ENCODE measurements at regions not wholly inside any gene's neighbourhood (a gene's known extent, or its start where the extent isn't known, plus 50 kb on each side); places are given as distances from the start of the nearest gene placed in this dataset.

GRCh38 chr3:24854748-24855147 is 360.1 kb upstream of the THRB start:
- Histone ChIP-seq H3K27ac (ENCODE audit: low read depth in 1 of 2, low read length in 2 of 2) (no peak overlapping the region), H3K4me3 (replicated peaks in 1 of 3; ENCODE audit: low read depth in 2 of 3, low read length in 3 of 3) (no peak overlapping the region), H3K79me2 (ENCODE audit: insufficient read depth, low read length) (no peaks in the 10 kb centered on the region), H3K9me3 (replicated peaks in 1 of 2; ENCODE audit: control insufficient read depth in 1 of 2, insufficient read depth in 1 of 2, low read length in 2 of 2) (no peaks in the 10 kb centered on the region), H3K4me1 (ENCODE audit: control insufficient read depth in 1 of 2, insufficient read depth in 2 of 2, low read length in 2 of 2) (no peaks in the 10 kb centered on the region), H3K4me2 (replicated peaks; ENCODE audit: extremely low read depth, low read length, poor library complexity, severe bottlenecking) (no peak overlapping the region), H4K20me1 (ENCODE audit: insufficient read depth, low read length) (no peaks in the 10 kb centered on the region), H3K36me3 (replicated peaks in 1 of 2; ENCODE audit: control insufficient read depth in 1 of 2, insufficient read depth in 2 of 2, low read length in 2 of 2) (no peaks in the 10 kb centered on the region), H3K27me3 (ENCODE audit: control insufficient read depth in 2 of 2, insufficient read depth in 2 of 2, low read length in 2 of 2) (no peaks in the 10 kb centered on the region), H3K9ac (ENCODE audit: insufficient read depth, low read length, poor library complexity, severe bottlenecking) (no peak overlapping the region), H2AFZ (ENCODE audit: insufficient read depth, low read depth, low read length, poor library complexity, severe bottlenecking) (no peak overlapping the region)
- DNase-seq: no peak
- Mint-ChIP-seq H3K4me1 (no peaks in the 10 kb centered on the region), H3K9me3 (peaks cover 0 to 3% (median 0%) of the 10 kb centered on the region in 7 donors), H3K4me3 (no peak overlapping the region), H3K27ac (no peak overlapping the region), H3K36me3 (no peaks in the 10 kb centered on the region), H3K27me3 (ENCODE audit: low read depth in 3 of 3) (no peaks in the 10 kb centered on the region)
- 100% methylated on average over 1 of the region's 4 CpGs for WGBS (ENCODE audit: insufficient coverage)
- intact Hi-C loops (cut with micrococcal nuclease): no loop called here
- TF ChIP-seq CTCF (IDR thresholded peaks at IDR 0.05): no peak

GRCh38 chr3:24857945-24858344 is 363.3 kb upstream of the THRB start:
- no peak for DNase-seq
- no peaks in the 10 kb centered on the region for H3K36me3 ChIP-seq (replicated peaks in 1 of 2; ENCODE audit: control insufficient read depth in 1 of 2, insufficient read depth in 2 of 2, low read length in 2 of 2)
- Mint-ChIP-seq H3K9me3 (peaks cover 0 to 4% (median 2%) of the 10 kb centered on the region in 7 donors), H3K27me3 (ENCODE audit: low read depth in 3 of 3) (no peaks in the 10 kb centered on the region), H3K4me3 (no peak overlapping the region), H3K27ac (no peak overlapping the region), H3K36me3 (no peaks in the 10 kb centered on the region), H3K4me1 (no peaks in the 10 kb centered on the region)
- H3K9ac ChIP-seq (ENCODE audit: insufficient read depth, low read length, poor library complexity, severe bottlenecking): no peak overlapping the region
- no CpG with 5 or more reads among the region's 1 CpG for WGBS (ENCODE audit: insufficient coverage)
- no peaks in the 10 kb centered on the region for H3K79me2 ChIP-seq (ENCODE audit: insufficient read depth, low read length)
- no peaks in the 10 kb centered on the region for H3K27me3 ChIP-seq (ENCODE audit: control insufficient read depth in 2 of 2, insufficient read depth in 2 of 2, low read length in 2 of 2)
- H3K9me3 ChIP-seq (replicated peaks in 1 of 2; ENCODE audit: control insufficient read depth in 1 of 2, insufficient read depth in 1 of 2, low read length in 2 of 2): no peaks in the 10 kb centered on the region
- no peak overlapping the region for H3K4me3 ChIP-seq (replicated peaks in 1 of 3; ENCODE audit: low read depth in 2 of 3, low read length in 3 of 3)
- TF ChIP-seq CTCF (IDR thresholded peaks at IDR 0.05): no peak
- H3K4me1 ChIP-seq (ENCODE audit: control insufficient read depth in 1 of 2, insufficient read depth in 2 of 2, low read length in 2 of 2): no peaks in the 10 kb centered on the region
- H2AFZ ChIP-seq (ENCODE audit: insufficient read depth, low read depth, low read length, poor library complexity, severe bottlenecking): no peak overlapping the region
- H3K4me2 ChIP-seq (replicated peaks; ENCODE audit: extremely low read depth, low read length, poor library complexity, severe bottlenecking): no peak overlapping the region
- H4K20me1 ChIP-seq (ENCODE audit: insufficient read depth, low read length): no peaks in the 10 kb centered on the region
- no peak overlapping the region for H3K27ac ChIP-seq (ENCODE audit: low read depth in 1 of 2, low read length in 2 of 2)
- intact Hi-C loops (cut with micrococcal nuclease): no loop called here

All from CD14-positive monocyte (primary cell).